ENCODE measurements at regions not wholly inside any gene's neighbourhood (a gene's known extent, or its start where the extent isn't known, plus 50 kb on each side); places are given as distances from the start of the nearest gene placed in this dataset.
"Not testable (repeated sequence)": the region's sequence is repeated elsewhere in the genome, so short reads cannot be mapped to it uniquely, and the experiment has no call there.

- H3K4me1 ChIP-seq, result no peaks in the 10 kb centered on the region
These were observed 584.5 kb downstream of the TMTC2 start for GRCh38 chr12:83271201-83271600.

GRCh38 chr12:83265808-83266207 is 579.1 kb downstream of the TMTC2 start:
- Histone ChIP-seq H3K27me3 (ENCODE audit: low read depth) (no peaks in the 10 kb centered on the region), H3K27ac (replicated peaks) (no peak overlapping the region), H3K4me3 (no peak overlapping the region), H3K9me3 (replicated peaks) (peaks cover 22% of the 10 kb centered on the region), H3K36me3 (no peaks in the 10 kb centered on the region), H3K4me1 (no peaks in the 10 kb centered on the region)
- intact Hi-C loops (cut with micrococcal nuclease), result no loop called here
- DNase-seq, result no peak
- no peak for TF ChIP-seq CTCF (IDR thresholded peaks at IDR 0.05; ENCODE audit: borderline replicate concordance)

More at GRCh38 chr12:83271201-83271600, 584.5 kb downstream of the TMTC2 start:
- H3K9me3 ChIP-seq (replicated peaks), result peaks cover 45% of the 10 kb centered on the region
- TF ChIP-seq CTCF (IDR thresholded peaks at IDR 0.05; ENCODE audit: borderline replicate concordance), result no peak
- no peak overlapping the region for H3K4me3 ChIP-seq
- no peaks in the 10 kb centered on the region for H3K27me3 ChIP-seq (ENCODE audit: low read depth)
- DNase-seq, result no peak
- H3K27ac ChIP-seq (replicated peaks), result no peak overlapping the region
- H3K36me3 ChIP-seq, result no peaks in the 10 kb centered on the region
- intact Hi-C loops (cut with micrococcal nuclease), result no loop called here

DNA sequence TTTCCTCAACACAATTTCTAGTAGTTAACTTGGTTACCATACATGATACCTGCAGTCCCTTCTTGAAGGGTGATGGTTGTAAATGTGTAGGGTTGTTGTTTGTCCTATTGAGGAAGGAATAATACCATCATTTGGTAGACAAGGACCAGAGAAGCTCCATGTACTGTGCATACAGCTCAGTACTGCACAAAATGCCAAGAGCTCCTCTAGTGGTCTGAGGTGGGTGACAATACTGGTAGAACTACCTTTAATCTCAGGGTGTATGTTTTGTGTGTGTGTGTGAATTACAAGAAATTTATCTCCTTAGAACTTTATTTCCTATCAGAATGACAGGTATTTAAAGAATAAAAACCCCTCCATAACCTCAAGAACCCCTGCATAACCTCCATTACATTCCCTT is 575.3 kb downstream of the TMTC2 start:
- no peaks in the 10 kb centered on the region for H3K36me3 ChIP-seq
- H3K27me3 ChIP-seq (ENCODE audit: low read depth), result no peaks in the 10 kb centered on the region
- TF ChIP-seq CTCF (IDR thresholded peaks at IDR 0.05; ENCODE audit: borderline replicate concordance), result no peak
- no peak for DNase-seq
- no peaks in the 10 kb centered on the region for H3K9me3 ChIP-seq (replicated peaks)
- H3K4me3 ChIP-seq, result no peak overlapping the region
- no peaks in the 10 kb centered on the region for H3K4me1 ChIP-seq
- no peak overlapping the region for H3K27ac ChIP-seq (replicated peaks)
- intact Hi-C loops (cut with micrococcal nuclease), result no loop called here

GRCh38 chr12:83260126-83260525 is 573.4 kb downstream of the TMTC2 start:
- H3K27me3 ChIP-seq (ENCODE audit: low read depth); H3K4me1 ChIP-seq; H3K36me3 ChIP-seq; DNase-seq; H3K4me3 ChIP-seq; H3K27ac ChIP-seq (replicated peaks); intact Hi-C loops (cut with micrococcal nuclease); H3K9me3 ChIP-seq (replicated peaks): not testable (repeated sequence)

- DNase-seq, result no peak
- intact Hi-C loops (cut with micrococcal nuclease), result no loop called here
- Histone ChIP-seq H3K36me3 (no peaks in the 10 kb centered on the region), H3K9me3 (replicated peaks) (peaks cover 7% of the 10 kb centered on the region), H3K4me1 (no peaks in the 10 kb centered on the region), H3K4me3 (no peak overlapping the region), H3K27ac (replicated peaks) (no peak overlapping the region), H3K27me3 (ENCODE audit: low read depth) (no peaks in the 10 kb centered on the region)
- TF ChIP-seq CTCF (IDR thresholded peaks at IDR 0.05; ENCODE audit: borderline replicate concordance), result no peak
These were observed 571.0 kb downstream of the TMTC2 start for GRCh38 chr12:83257726-83258125.

DNA sequence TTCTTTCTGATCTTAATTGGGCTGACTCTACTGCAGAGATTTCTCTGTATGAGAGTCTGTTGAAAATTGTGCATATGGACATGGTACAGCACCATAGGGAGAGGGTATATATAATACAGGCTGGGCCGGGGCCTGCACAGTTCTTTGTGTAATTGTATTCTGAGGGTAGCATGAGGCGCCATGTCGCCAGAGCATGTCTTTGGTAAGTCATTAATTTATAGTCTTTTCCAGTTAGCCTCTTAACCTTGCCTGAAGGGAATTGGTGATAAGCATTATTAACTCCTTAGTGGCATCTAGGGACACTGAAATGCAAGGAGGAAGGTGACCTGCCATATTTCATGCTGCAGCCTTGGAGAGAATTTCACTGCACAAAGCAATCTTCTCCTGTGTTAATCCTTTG is 569.9 kb downstream of the TMTC2 start:
- intact Hi-C loops (cut with micrococcal nuclease), result no loop called here

More for the DNA sequence above, 569.9 kb downstream of the TMTC2 start:
- no peaks in the 10 kb centered on the region for H3K27me3 ChIP-seq (ENCODE audit: low read depth)
- DNase-seq, result no peak
- no peaks in the 10 kb centered on the region for H3K4me1 ChIP-seq
- H3K36me3 ChIP-seq, result no peaks in the 10 kb centered on the region
- no peak for TF ChIP-seq CTCF (IDR thresholded peaks at IDR 0.05; ENCODE audit: borderline replicate concordance)
- no peak overlapping the region for H3K27ac ChIP-seq (replicated peaks)
- H3K9me3 ChIP-seq (replicated peaks), result peaks cover 9% of the 10 kb centered on the region
- H3K4me3 ChIP-seq, result no peak overlapping the region
